Activated B cell treated with CpG ODN at 0.5 μM for 24 hours (primary cell): ENCODE measurements at regions not wholly inside any gene's neighbourhood (a gene's known extent, or its start where the extent isn't known, plus 50 kb on each side); places are given as distances from the start of the nearest gene placed in this dataset.

Experiments used
- ATAC-seq: fragments of 200-7000 bp; cut with Tn5 transposase; one replicate; pipeline ENCODE4 v1.10.0; 2021; ENCODE audit warnings: low read depth, mild to moderate bottlenecking, moderate library complexity
- CTCF ChIA-PET: fragments of 350-600 bp; sonication (Branson Sonifier 250); formaldehyde crosslinking; loops from one replicate; lab custom pipeline; 2021; ENCODE audit warnings: antibody characterized with exemption; lab: Charles Lee
- POLR2A ChIA-PET: fragments of 350-600 bp; sonication (Branson Sonifier 250); formaldehyde crosslinking; loops from one replicate; lab custom pipeline; 2021; ENCODE audit warnings: antibody characterized with exemption; lab: Charles Lee
- DNase-seq: peaks from one replicate; pipeline ENCODE4 v3.0.0; 2022
- H3K27ac Mint-ChIP-seq: one replicate; pipeline ENCODE4 v1.8.0; 2020; ENCODE audit warnings: mixed read lengths
- H3K27me3 Mint-ChIP-seq: one replicate; pipeline ENCODE4 v1.8.0; 2021; ENCODE audit warnings: mixed read lengths
- H3K36me3 Mint-ChIP-seq: one replicate; pipeline ENCODE4 v1.8.0; 2021; ENCODE audit warnings: low read depth, mixed read lengths
- H3K4me1 Mint-ChIP-seq: one replicate; pipeline ENCODE4 v1.8.0; 2021; ENCODE audit warnings: mixed read lengths
- H3K4me3 Mint-ChIP-seq: one replicate; pipeline ENCODE4 v1.8.0; 2020; ENCODE audit warnings: mild to moderate bottlenecking, mixed read lengths
- H3K9me3 Mint-ChIP-seq: one replicate; pipeline ENCODE4 v1.8.0; 2020; ENCODE audit warnings: mixed read lengths
- intact Hi-C: fragments of 100-400 bp; cut with micrococcal nuclease; formaldehyde crosslinking; loops from one replicate; pipeline ENCODE4 v1.15.1; 2024
- TF ChIP-seq, protein P1 (sequence below): fragments of 200-600 bp; IDR thresholded peaks from one replicate; pipeline ENCODE4 v1.8.0; 2022; ENCODE audit warnings: antibody characterized with exemption, mild to moderate bottlenecking

- ChIA-PET CTCF (no interaction called here), POLR2A (no interaction called here)
- Mint-ChIP-seq H3K4me1 (no peaks in the 10 kb centered on the region), H3K4me3 (no peak overlapping the region), H3K9me3 (no peaks in the 10 kb centered on the region), H3K36me3 (no peaks in the 10 kb centered on the region), H3K27ac (no peak overlapping the region), H3K27me3 (no peaks in the 10 kb centered on the region)
- TF ChIP-seq, protein P1, sequence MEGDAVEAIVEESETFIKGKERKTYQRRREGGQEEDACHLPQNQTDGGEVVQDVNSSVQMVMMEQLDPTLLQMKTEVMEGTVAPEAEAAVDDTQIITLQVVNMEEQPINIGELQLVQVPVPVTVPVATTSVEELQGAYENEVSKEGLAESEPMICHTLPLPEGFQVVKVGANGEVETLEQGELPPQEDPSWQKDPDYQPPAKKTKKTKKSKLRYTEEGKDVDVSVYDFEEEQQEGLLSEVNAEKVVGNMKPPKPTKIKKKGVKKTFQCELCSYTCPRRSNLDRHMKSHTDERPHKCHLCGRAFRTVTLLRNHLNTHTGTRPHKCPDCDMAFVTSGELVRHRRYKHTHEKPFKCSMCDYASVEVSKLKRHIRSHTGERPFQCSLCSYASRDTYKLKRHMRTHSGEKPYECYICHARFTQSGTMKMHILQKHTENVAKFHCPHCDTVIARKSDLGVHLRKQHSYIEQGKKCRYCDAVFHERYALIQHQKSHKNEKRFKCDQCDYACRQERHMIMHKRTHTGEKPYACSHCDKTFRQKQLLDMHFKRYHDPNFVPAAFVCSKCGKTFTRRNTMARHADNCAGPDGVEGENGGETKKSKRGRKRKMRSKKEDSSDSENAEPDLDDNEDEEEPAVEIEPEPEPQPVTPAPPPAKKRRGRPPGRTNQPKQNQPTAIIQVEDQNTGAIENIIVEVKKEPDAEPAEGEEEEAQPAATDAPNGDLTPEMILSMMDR: no peak
- ATAC-seq: no peak
- intact Hi-C loops: no loop called here
- no peak for DNase-seq
Observed at GRCh38 chrX:122252454-122252853, 931.6 kb upstream of the GRIA3 start.

GRCh38 chrX:122268353-122268752 is 915.7 kb upstream of the GRIA3 start:
- intact Hi-C loops: no loop called here
- no peak overlapping the region for H3K27ac Mint-ChIP-seq
- H3K36me3 Mint-ChIP-seq: no peaks in the 10 kb centered on the region
- ATAC-seq (no peak), DNase-seq (no peak)
- ChIA-PET CTCF (no interaction called here), POLR2A (no interaction called here)
- TF ChIP-seq, protein P1: no peak
- no peaks in the 10 kb centered on the region for H3K27me3 Mint-ChIP-seq
- H3K9me3 Mint-ChIP-seq: peaks cover 8% of the 10 kb centered on the region
- H3K4me1 Mint-ChIP-seq: no peaks in the 10 kb centered on the region
- H3K4me3 Mint-ChIP-seq: no peak overlapping the region

GRCh38 chrX:122269243-122269781 is 914.8 kb upstream of the GRIA3 start:
- DNase-seq: no peak
- ChIA-PET POLR2A (no interaction called here), CTCF (no interaction called here)
- no peak overlapping the region for H3K4me3 Mint-ChIP-seq
- intact Hi-C loops: no loop called here
- H3K9me3 Mint-ChIP-seq: peaks cover 8% of the 10 kb centered on the region
- no peak overlapping the region for H3K27ac Mint-ChIP-seq
- TF ChIP-seq, protein P1: no peak
- no peak for ATAC-seq
- H3K4me1 Mint-ChIP-seq: no peaks in the 10 kb centered on the region
- no peaks in the 10 kb centered on the region for H3K27me3 Mint-ChIP-seq
- H3K36me3 Mint-ChIP-seq: no peaks in the 10 kb centered on the region

DNA sequence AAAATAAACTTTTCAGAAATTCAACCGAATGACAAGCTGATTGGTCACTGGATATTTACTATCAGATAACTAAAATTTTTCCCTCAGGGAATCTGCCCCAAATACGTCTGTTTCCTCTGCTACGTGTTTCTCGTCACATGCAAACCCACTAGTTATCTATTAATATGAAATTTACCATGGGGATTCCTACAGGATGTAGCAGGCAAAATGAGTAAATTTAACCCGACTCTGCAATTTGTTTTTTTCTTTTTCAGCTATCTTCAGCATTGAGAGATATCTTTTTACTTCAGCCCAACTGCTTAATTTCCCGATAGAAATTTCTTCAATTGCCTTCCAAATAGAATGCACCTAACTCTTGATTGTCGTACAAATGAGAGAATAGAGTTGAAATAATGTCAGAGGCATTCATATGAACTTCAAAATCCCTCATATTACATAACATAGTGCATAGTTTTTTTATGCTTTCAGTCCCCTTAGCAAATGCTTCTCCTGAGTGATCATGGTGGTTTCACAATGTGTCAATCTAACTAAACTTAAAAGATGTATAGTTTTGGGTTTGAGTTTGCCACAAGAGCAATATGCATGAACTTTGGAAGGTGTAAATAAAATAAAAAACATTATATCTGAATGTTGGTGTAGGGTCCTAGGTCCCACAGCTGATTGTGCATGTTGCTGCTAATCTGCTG is 913.1 kb upstream of the GRIA3 start:
- TF ChIP-seq, protein P1: no peak
- POLR2A ChIA-PET: interaction anchor here (0.7 kb wide), 1 partner anchor 28 kb away, joined by 6 read pairs; no protein-coding TSS in a partner anchor
- CTCF ChIA-PET: no interaction called here
- Mint-ChIP-seq H3K27me3 (no peaks in the 10 kb centered on the region), H3K9me3 (peaks cover 8% of the 10 kb centered on the region), H3K4me1 (no peaks in the 10 kb centered on the region), H3K36me3 (no peaks in the 10 kb centered on the region), H3K27ac (no peak overlapping the region), H3K4me3 (no peak overlapping the region)
- intact Hi-C loops: no loop called here
- ATAC-seq (no peak), DNase-seq (no peak)

DNA sequence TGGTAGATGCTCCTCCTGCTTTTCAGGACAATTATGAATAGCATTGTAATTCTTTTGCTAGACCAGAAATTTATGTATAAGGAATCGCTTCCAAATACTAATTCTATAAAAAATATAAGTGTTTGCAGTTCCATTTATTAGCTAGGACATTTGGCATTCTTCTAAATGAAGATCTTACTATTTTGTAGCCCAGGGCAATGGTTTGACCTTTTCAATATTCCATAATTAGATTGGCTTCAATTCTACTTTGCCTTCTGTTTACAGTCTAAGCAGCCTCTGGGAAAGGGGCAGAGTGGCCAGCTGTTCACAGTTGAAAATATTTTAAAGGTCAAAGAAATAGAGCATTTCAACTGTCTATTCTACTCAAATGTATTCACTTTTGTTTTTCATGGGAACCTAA is 912.1 kb upstream of the GRIA3 start:
- H3K27ac Mint-ChIP-seq: no peak overlapping the region
- no peak for ATAC-seq
- no peaks in the 10 kb centered on the region for H3K4me1 Mint-ChIP-seq
- H3K27me3 Mint-ChIP-seq: no peaks in the 10 kb centered on the region
- no peaks in the 10 kb centered on the region for H3K36me3 Mint-ChIP-seq
- no peak overlapping the region for H3K4me3 Mint-ChIP-seq
- intact Hi-C loops: no loop called here
- H3K9me3 Mint-ChIP-seq: peaks cover 8% of the 10 kb centered on the region
- no peak for DNase-seq
- ChIA-PET CTCF (no interaction called here), POLR2A (no interaction called here)
- TF ChIP-seq, protein P1: no peak
